Breast epithelium (tissue), 4 donors: ENCODE measurements at regions not wholly inside any gene's neighbourhood (a gene's known extent, or its start where the extent isn't known, plus 50 kb on each side); places are given as distances from the start of the nearest gene placed in this dataset.

ENCODE experiments used
- DNase-seq, 2 donors: peaks; one replicate each; pipeline ENCODE4 v3.0.0-alpha.2; 2019; ENCODE audit warnings: low spot score in 2 of 2
- H3K27ac ChIP-seq, 2 donors: fragments of 200-600 bp; sonication (generic) in 1 of 2; one replicate each; pipeline ENCODE4 v1.5.1; 2016 to 2019; ENCODE audit warnings: mild to moderate bottlenecking in 1 of 2
- H3K27me3 ChIP-seq, 2 donors: fragments of 200-600 bp; sonication (generic) in 1 of 2; one replicate each; pipeline versions ENCODE4 v1.5.1 to v1.6.0; 2017 to 2019; ENCODE audit warnings: control low read depth in 1 of 2, mild to moderate bottlenecking in 1 of 2
- H3K36me3 ChIP-seq: fragments of 200-600 bp; one replicate; pipeline ENCODE4 v1.5.1; 2019
- H3K4me1 ChIP-seq, 2 donors: fragments of 200-600 bp; sonication (generic); one replicate each; pipeline ENCODE4 v1.5.1; 2016 to 2019; ENCODE audit warnings: control low read depth in 1 of 2
- H3K4me3 ChIP-seq, 3 donors: fragments of 200-600 bp; sonication (generic); 1 replicate in 2 of 3; 2 replicates in 1 of 3; pipeline ENCODE4 v1.5.1; 2016 to 2019; ENCODE audit warnings: mild to moderate bottlenecking in 3 of 3, moderate library complexity in 2 of 3
- H3K9me3 ChIP-seq, 2 donors: fragments of 200-600 bp; sonication (generic) in 1 of 2; one replicate each; pipeline ENCODE4 v1.5.1; 2016 to 2019; ENCODE audit warnings: control low read depth in 1 of 2
- CTCF ChIP-seq, 3 donors: fragments of 450-650 bp; IDR thresholded peaks; one replicate each; pipeline ENCODE4 v1.5.1; 2016 to 2017; ENCODE audit warnings: antibody characterized with exemption in 3 of 3, mild to moderate bottlenecking in 3 of 3, moderate library complexity in 3 of 3
- POLR2A ChIP-seq: fragments of 450-650 bp; IDR thresholded peaks from one replicate; pipeline ENCODE4 v1.6.1; 2016; ENCODE audit warnings: antibody characterized with exemption, mild to moderate bottlenecking, moderate library complexity
- POLR2AphosphoS5 ChIP-seq, 3 donors: sonication (generic); formaldehyde crosslinking; IDR thresholded peaks; one replicate each; pipeline ENCODE4 v1.6.1; 2017; ENCODE audit warnings: antibody characterized with exemption in 3 of 3
- intact Hi-C: fragments of 100-400 bp; cut with DNase I; formaldehyde crosslinking; loops from one replicate; pipeline ENCODE4 v1.15.1; 2023; ENCODE audit warnings: low total_unique reads

- H3K27ac ChIP-seq = no peak overlapping the region
- H3K4me1 ChIP-seq = no peaks in the 10 kb centered on the region
- no peak for DNase-seq
- H3K9me3 ChIP-seq = no peaks in the 10 kb centered on the region
- no peak overlapping the region for H3K4me3 ChIP-seq
- intact Hi-C loops = no loop called here
- H3K36me3 ChIP-seq = no peaks in the 10 kb centered on the region
- H3K27me3 ChIP-seq = no peaks in the 10 kb centered on the region
- TF ChIP-seq POLR2A = no peak
- TF ChIP-seq POLR2AphosphoS5 (IDR thresholded peaks at IDR 0.05) = no peak
These were observed 306.0 kb upstream of the KAZN start for GRCh38 chr1:14292520-14292919.

GRCh38 chr1:14294006-14294405, 304.5 kb upstream of the KAZN start:
- Histone ChIP-seq H3K36me3 (no peaks in the 10 kb centered on the region), H3K27ac (no peak overlapping the region), H3K9me3 (no peaks in the 10 kb centered on the region), H3K27me3 (no peaks in the 10 kb centered on the region), H3K4me1 (no peaks in the 10 kb centered on the region), H3K4me3 (no peak overlapping the region)
- DNase-seq = no peak
- intact Hi-C loops = no loop called here
- TF ChIP-seq CTCF (IDR thresholded peaks at IDR 0.05) (no peak), POLR2AphosphoS5 (IDR thresholded peaks at IDR 0.05) (no peak), POLR2A (no peak)

- Histone ChIP-seq H3K9me3 (no peaks in the 10 kb centered on the region), H3K27ac (no peak overlapping the region), H3K4me1 (no peaks in the 10 kb centered on the region), H3K27me3 (no peaks in the 10 kb centered on the region), H3K36me3 (no peaks in the 10 kb centered on the region), H3K4me3 (no peak overlapping the region)
- intact Hi-C loops = no loop called here
- TF ChIP-seq CTCF (IDR thresholded peaks at IDR 0.05) = no peak
- no peak for DNase-seq
These were observed 303.5 kb upstream of the KAZN start for GRCh38 chr1:14294860-14295536.

GRCh38 chr1:14296795-14297194, 301.7 kb upstream of the KAZN start:
- Histone ChIP-seq H3K4me1 (no peaks in the 10 kb centered on the region), H3K27ac (no peak overlapping the region), H3K27me3 (no peaks in the 10 kb centered on the region), H3K9me3 (no peaks in the 10 kb centered on the region), H3K4me3 (no peak overlapping the region), H3K36me3 (no peaks in the 10 kb centered on the region)
- no peak for TF ChIP-seq CTCF (IDR thresholded peaks at IDR 0.05)
- TF ChIP-seq POLR2A = no peak
- TF ChIP-seq POLR2AphosphoS5 (IDR thresholded peaks at IDR 0.05) = no peak
- intact Hi-C loops = no loop called here
- no peak for DNase-seq

GRCh38 chr1:14297356-14297755, 301.1 kb upstream of the KAZN start:
- intact Hi-C loops = no loop called here
- Histone ChIP-seq H3K36me3 (no peaks in the 10 kb centered on the region), H3K4me1 (no peaks in the 10 kb centered on the region), H3K4me3 (no peak overlapping the region), H3K27ac (no peak overlapping the region), H3K27me3 (no peaks in the 10 kb centered on the region), H3K9me3 (no peaks in the 10 kb centered on the region)
- DNase-seq = no peak
- no peak for TF ChIP-seq POLR2A
- TF ChIP-seq POLR2AphosphoS5 (IDR thresholded peaks at IDR 0.05) = no peak
- no peak for TF ChIP-seq CTCF (IDR thresholded peaks at IDR 0.05)

GRCh38 chr1:14298806-14299205, 299.7 kb upstream of the KAZN start:
- intact Hi-C loops = no loop called here
- H3K4me3 ChIP-seq = no peak overlapping the region
- H3K9me3 ChIP-seq = no peaks in the 10 kb centered on the region
- no peak for TF ChIP-seq CTCF (IDR thresholded peaks at IDR 0.05)
- TF ChIP-seq POLR2A = no peak
- TF ChIP-seq POLR2AphosphoS5 (IDR thresholded peaks at IDR 0.05) = no peak
- no peaks in the 10 kb centered on the region for H3K27me3 ChIP-seq
- no peak overlapping the region for H3K27ac ChIP-seq
- no peaks in the 10 kb centered on the region for H3K4me1 ChIP-seq
- no peaks in the 10 kb centered on the region for H3K36me3 ChIP-seq
- no peak for DNase-seq
